HG03135 (cell line): ENCODE measurements at regions not wholly inside any gene's neighbourhood (a gene's known extent, or its start where the extent isn't known, plus 50 kb on each side); places are given as distances from the start of the nearest gene placed in this dataset.
"Not testable (repeated sequence)": the region's sequence is repeated elsewhere in the genome, so short reads cannot be mapped to it uniquely, and the experiment has no call there.

Experiments used
- ATAC-seq: cut with Tn5 transposase; IDR thresholded peaks from one replicate; pipeline ENCODE4 v1.9.1; 2021; ENCODE audit warnings: mild to moderate bottlenecking, moderate library complexity; ENCODE audit not compliant: unreplicated experiment

GRCh38 chr4:18162453-18162852 is 140.9 kb upstream of the LCORL start:
- ATAC-seq: no peak

GRCh38 chr4:18159117-18159912 is 137.8 kb upstream of the LCORL start:
- not testable (repeated sequence) for ATAC-seq

- no peak for ATAC-seq
Observed at GRCh38 chr4:18155067-18156041, 133.8 kb upstream of the LCORL start.

- ATAC-seq: no peak
Observed at GRCh38 chr4:18138076-18138665, 116.6 kb upstream of the LCORL start.

- no peak for ATAC-seq
Observed at GRCh38 chr4:18134111-18134510, 112.6 kb upstream of the LCORL start.

GRCh38 chr4:18130256-18130655 is 108.7 kb upstream of the LCORL start:
- ATAC-seq: no peak

- ATAC-seq: no peak
Observed at GRCh38 chr4:18128241-18128640, 106.7 kb upstream of the LCORL start.

GRCh38 chr4:18127030-18127429 is 105.5 kb upstream of the LCORL start:
- ATAC-seq: no peak

GRCh38 chr4:18113710-18114331 is 92.3 kb upstream of the LCORL start:
- ATAC-seq: no peak

GRCh38 chr4:18111081-18111480 is 89.5 kb upstream of the LCORL start:
- ATAC-seq: no peak

GRCh38 chr4:18110099-18110498 is 88.5 kb upstream of the LCORL start:
- no peak for ATAC-seq

GRCh38 chr4:18109676-18110075 is 88.1 kb upstream of the LCORL start:
- ATAC-seq: no peak

GRCh38 chr4:18107848-18108528 is 86.4 kb upstream of the LCORL start:
- not testable (repeated sequence) for ATAC-seq

- no peak for ATAC-seq
Observed at GRCh38 chr4:18106620-18107019, 85.1 kb upstream of the LCORL start.

- ATAC-seq: peak; percentile 83
Observed at GRCh38 chr4:18105030-18106011, 83.8 kb upstream of the LCORL start.

- ATAC-seq: no peak
Observed at GRCh38 chr4:18103876-18104605, 82.5 kb upstream of the LCORL start.

- no peak for ATAC-seq
Observed at GRCh38 chr4:18100657-18101056, 79.1 kb upstream of the LCORL start.

- ATAC-seq: not testable (repeated sequence)
Observed at GRCh38 chr4:18090447-18090846, 68.9 kb upstream of the LCORL start.

GRCh38 chr4:18082236-18082635 is 60.7 kb upstream of the LCORL start:
- ATAC-seq: no peak
